H1 (cell line): ENCODE measurements at regions not wholly inside any gene's neighbourhood (a gene's known extent, or its start where the extent isn't known, plus 50 kb on each side); places are given as distances from the start of the nearest gene placed in this dataset.

Experiments used
- NRF1 ChIP-seq: IDR thresholded peaks from 2 replicates; pipeline ENCODE4 v1.6.1; 2011; ENCODE audit warnings: mild to moderate bottlenecking, low read depth, low read length, improper control_type of control experiment
- RNF2 ChIP-seq: fragments of 200-900, 300-1000 bp; sonication (generic); IDR thresholded peaks from 2 replicates; pipeline ENCODE4 v1.7.1; 2016; ENCODE audit warnings: borderline replicate concordance, low read depth, mild to moderate bottlenecking, antibody characterized with exemption, low read length; ENCODE audit not compliant: poor library complexity, severe bottlenecking; ENCODE audit errors: missing control alignments
- SP1 ChIP-seq: IDR thresholded peaks from 2 replicates; pipeline ENCODE4 v1.6.1; 2011; ENCODE audit warnings: low read depth, low read length
- ZNF274 ChIP-seq: IDR thresholded peaks from 2 replicates; pipeline ENCODE4 v1.7.0; 2012; ENCODE audit warnings: low read length, borderline replicate concordance; ENCODE audit errors: extremely low read depth

DNA sequence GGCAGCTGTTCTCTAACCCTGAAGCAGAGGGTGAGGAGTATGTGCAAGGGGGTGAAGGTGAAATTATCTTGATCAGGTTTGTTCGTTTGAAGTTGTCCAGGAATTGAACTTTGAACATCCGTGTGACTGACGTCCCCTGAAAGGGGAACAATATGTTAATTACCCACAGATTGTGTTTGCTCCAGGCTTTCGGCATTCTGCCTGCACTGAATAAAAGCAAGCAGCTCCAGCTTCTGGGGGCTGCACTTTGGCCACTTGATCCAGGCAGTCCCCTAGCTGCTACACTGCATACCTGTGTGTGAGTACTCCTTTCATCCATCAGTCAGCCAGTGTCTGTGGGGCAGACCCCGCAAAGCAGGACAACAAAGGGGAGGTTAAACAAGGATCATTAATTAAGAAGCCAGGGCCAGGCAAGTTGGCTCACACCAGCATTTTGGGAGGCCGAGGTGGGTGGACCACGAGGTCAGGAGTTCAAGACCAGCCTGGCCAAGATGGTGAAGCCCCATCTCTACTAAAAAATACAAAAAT, 104.8 kb upstream of the BTN3A2 start (continued):
- TF ChIP-seq RNF2 (no peak), SP1 (no peak), NRF1 (no peak), ZNF274 (no peak)
